ENCODE measurements at regions not wholly inside any gene's neighbourhood (a gene's known extent, or its start where the extent isn't known, plus 50 kb on each side); places are given as distances from the start of the nearest gene placed in this dataset.

GRCh38 chr3:146680617-146681016 lies 75.5 kb upstream of the PLSCR5 start:
- TF ChIP-seq TAF1 (IDR thresholded peaks at IDR 0.05; ENCODE audit: borderline replicate concordance, low read depth, low read length) (no peak), EP300 (IDR thresholded peaks at IDR 0.05; ENCODE audit: borderline replicate concordance in 1 of 2, control insufficient read depth in 1 of 2, low read depth in 2 of 2, low read length in 2 of 2) (no peak), POLR2AphosphoS5 (IDR thresholded peaks at IDR 0.05; ENCODE audit: low read length) (no peak), CTCF (IDR thresholded peaks at IDR 0.05 in 2 of 3, conservative IDR thresholded peaks at IDR 0.05 in 1 of 3; ENCODE audit: control insufficient read depth in 2 of 3, extremely low read depth in 1 of 3, insufficient read depth in 1 of 3, low read depth in 3 of 3, low read length in 3 of 3) (no peak), MXI1 (IDR thresholded peaks at IDR 0.05; ENCODE audit: low read depth, low read length) (no peak), SREBF2 (IDR thresholded peaks at IDR 0.05; ENCODE audit: low read length) (no peak), NR2F1 (conservative IDR thresholded peaks at IDR 0.05) (no peak), USF2 (IDR thresholded peaks at IDR 0.05; ENCODE audit: borderline replicate concordance, low read depth, low read length) (no peak)
